A673 (cell line): ENCODE measurements at regions not wholly inside any gene's neighbourhood (a gene's known extent, or its start where the extent isn't known, plus 50 kb on each side); places are given as distances from the start of the nearest gene placed in this dataset.

Experiments used
- CTCF ChIP-seq: fragments of 300-800, 200-600 bp; sonication (generic); conservative IDR thresholded peaks from 2 replicates; pipeline ENCODE4 v1.5.1; 2017; ENCODE audit warnings: low read depth, mild to moderate bottlenecking, antibody characterized with exemption, low read length, moderate library complexity, mixed read lengths
- EZH2 ChIP-seq: fragments of 200-600 bp; sonication (generic); IDR thresholded peaks from 2 replicates; pipeline ENCODE4 v1.6.1; 2017; ENCODE audit warnings: borderline replicate concordance, low read depth, mild to moderate bottlenecking, mixed read lengths, antibody characterized with exemption, low read length; ENCODE audit not compliant: poor library complexity, severe bottlenecking

DNA sequence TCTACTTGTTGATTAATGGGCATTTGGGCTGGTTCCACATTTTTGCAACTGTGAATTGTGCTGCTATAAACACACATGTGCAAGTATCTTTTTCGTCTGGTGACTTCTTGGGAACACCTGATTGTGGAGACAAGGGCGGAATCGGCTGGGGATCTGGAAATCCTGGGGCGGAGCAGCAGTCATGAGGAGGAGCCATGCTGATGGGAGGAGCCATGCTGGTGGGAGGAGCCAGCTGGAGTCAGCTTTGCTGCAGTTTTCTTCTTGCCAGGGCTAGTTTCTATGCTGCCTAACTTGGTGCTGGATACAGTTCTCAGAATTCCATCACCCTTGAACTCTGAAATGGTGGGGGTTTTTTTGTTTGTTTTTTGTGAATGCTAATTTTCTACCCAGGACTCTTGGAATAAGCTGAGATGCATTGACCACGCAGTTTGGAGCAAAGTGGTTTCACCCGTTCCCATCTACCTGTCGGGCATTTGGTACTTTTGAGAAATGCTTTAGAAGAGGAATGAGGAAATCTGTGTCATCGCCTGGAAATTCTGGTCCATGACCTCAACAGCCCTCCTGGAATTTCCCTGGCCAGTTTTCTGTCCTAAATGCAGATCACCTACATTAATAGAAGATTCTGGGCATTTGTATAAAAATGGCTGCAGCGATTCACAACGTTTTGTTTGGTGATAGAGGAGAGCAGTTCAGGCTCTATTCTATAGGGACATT lies 217.4 kb upstream of the ZFHX3 start:
- TF ChIP-seq CTCF (no peak), EZH2 (no peak)
